ENCODE measurements at regions not wholly inside any gene's neighbourhood (a gene's known extent, or its start where the extent isn't known, plus 50 kb on each side); places are given as distances from the start of the nearest gene placed in this dataset.
A peak's percentile ranks its signal among the peaks of the same experiment; 100 is the strongest.
"Not testable (repeated sequence)": the region's sequence is repeated elsewhere in the genome, so short reads cannot be mapped to it uniquely, and the experiment has no call there.

DNA sequence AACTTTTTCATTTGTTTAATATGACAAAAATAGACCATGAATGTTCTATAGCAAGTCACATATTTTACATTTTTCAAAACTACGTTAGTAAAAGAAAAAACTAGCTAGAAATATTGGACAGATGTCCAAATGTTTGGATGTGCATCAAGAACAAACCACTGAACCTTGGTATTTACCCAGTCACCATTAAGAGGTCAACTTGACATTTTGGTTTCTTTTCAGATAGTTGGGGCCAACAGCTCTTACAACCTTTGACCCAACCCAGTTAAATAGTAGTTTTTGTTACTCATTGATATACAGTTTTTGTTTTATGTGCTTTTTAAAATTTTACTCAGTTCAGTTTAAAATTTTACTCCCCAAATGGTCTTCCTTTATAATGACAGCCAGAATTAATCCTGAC lies 238.7 kb upstream of the TET2 start:
- TF ChIP-seq CTCF (IDR thresholded peaks at IDR 0.05): no peak
- ATAC-seq (ENCODE audit: low FRiP score): no peak
- no peak for DNase-seq (ENCODE audit: low spot score)

DNA sequence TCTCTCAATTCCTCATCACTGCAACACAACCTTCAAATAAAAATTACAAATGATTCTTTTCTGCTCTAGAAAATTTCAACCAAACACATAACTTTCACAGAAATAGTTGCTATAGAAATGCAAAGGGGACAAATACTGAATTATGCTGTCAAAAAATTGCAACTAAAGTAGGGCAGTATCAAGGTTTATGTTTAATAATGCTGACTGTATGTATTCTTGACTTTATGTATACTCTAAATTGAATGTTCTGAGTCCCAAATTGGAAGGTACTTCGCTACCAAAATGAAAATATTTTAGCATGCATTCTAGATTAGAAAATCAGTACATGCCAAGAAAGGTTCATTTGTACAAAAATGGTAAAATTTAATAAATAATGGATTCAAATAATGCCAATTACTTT lies 237.3 kb upstream of the TET2 start:
- ATAC-seq (ENCODE audit: low FRiP score) (no peak), DNase-seq (ENCODE audit: low spot score) (no peak)
- TF ChIP-seq CTCF (IDR thresholded peaks at IDR 0.05): no peak

GRCh38 chr4:104912518-104912917 lies 234.2 kb upstream of the TET2 start:
- ATAC-seq (ENCODE audit: low FRiP score) (no peak), DNase-seq (ENCODE audit: low spot score) (no peak)
- TF ChIP-seq CTCF (IDR thresholded peaks at IDR 0.05): no peak

- TF ChIP-seq CTCF (IDR thresholded peaks at IDR 0.05): no peak
- ATAC-seq (ENCODE audit: low FRiP score) (no peak), DNase-seq (ENCODE audit: low spot score) (no peak)
These were observed 231.3 kb upstream of the TET2 start for GRCh38 chr4:104915373-104915772.

DNA sequence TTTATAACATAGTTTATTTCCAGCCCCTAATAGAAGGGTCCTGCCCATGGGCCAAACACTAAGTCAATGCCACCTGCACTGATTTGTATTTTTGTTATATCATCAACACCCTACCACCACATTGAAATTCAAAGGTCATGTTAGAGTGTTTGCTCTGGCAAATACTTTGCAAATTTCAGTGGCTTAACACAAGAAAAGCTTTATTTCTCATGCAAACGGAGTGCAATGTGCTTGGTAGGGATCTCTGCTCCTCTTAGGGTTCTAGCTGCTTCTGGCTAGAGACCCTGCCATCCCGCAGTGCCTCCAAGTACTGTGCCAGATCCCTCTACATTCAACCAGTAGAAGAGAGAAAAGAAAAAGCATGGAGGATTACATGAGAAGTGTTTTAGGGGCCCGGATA lies 230.8 kb upstream of the TET2 start:
- ATAC-seq (ENCODE audit: low FRiP score) (no peak), DNase-seq (ENCODE audit: low spot score) (no peak)
- no peak for TF ChIP-seq CTCF (IDR thresholded peaks at IDR 0.05)

- no peak for TF ChIP-seq CTCF (IDR thresholded peaks at IDR 0.05)
These were observed 227.3 kb upstream of the TET2 start for GRCh38 chr4:104919406-104919805.

GRCh38 chr4:104930298-104930697 lies 216.4 kb upstream of the TET2 start:
- DNase-seq (ENCODE audit: low spot score) (no peak), ATAC-seq (ENCODE audit: low FRiP score) (no peak)
- TF ChIP-seq CTCF (IDR thresholded peaks at IDR 0.05): no peak

More at GRCh38 chr4:104919406-104919805, 227.3 kb upstream of the TET2 start:
- ATAC-seq (ENCODE audit: low FRiP score) (no peak), DNase-seq (ENCODE audit: low spot score) (no peak)

GRCh38 chr4:104930745-104931736 lies 215.6 kb upstream of the TET2 start:
- peak; percentile 23 for DNase-seq (ENCODE audit: low spot score)
- ATAC-seq (ENCODE audit: low FRiP score): not testable (repeated sequence)

All from omental fat pad (tissue), 3 donors.